GM12878 (cell line): ENCODE measurements at regions not wholly inside any gene's neighbourhood (a gene's known extent, or its start where the extent isn't known, plus 50 kb on each side); places are given as distances from the start of the nearest gene placed in this dataset.

Source experiments
- ATAC-seq: fragments of 200-7000 bp; cut with Tn5 transposase; 3 replicates; pipeline ENCODE4 v1.9.1; 2020; ENCODE audit warnings: mild to moderate bottlenecking, moderate library complexity
- BruUV-seq: library from RNA; stranded (reverse); fragments of 400-500 nt; replicated peaks from 2 replicates; lab custom pipeline; 2021; lab: Mats Ljungman, UMichigan
- CTCF ChIA-PET: fragments of 300-600 bp; sonication (Branson Sonifier 250); formaldehyde crosslinking; extraction: SDS; loops from one replicate; lab custom pipeline; 2021; ENCODE audit warnings: inconsistent platforms; lab: Yijun Ruan, JAX
- POLR2A ChIA-PET: fragments of 350-600 bp; formaldehyde crosslinking; extraction: SDS; loops from one replicate; lab custom pipeline; 2021; ENCODE audit warnings: inconsistent platforms; lab: Charles Lee
- RAD21 ChIA-PET: fragments of 300-600 bp; sonication (Branson Sonifier 250); formaldehyde crosslinking; loops from one replicate; lab custom pipeline; 2023; ENCODE audit warnings: antibody characterized with exemption; ENCODE audit not compliant: unreplicated experiment; lab: Charles Lee
- SMC1A ChIA-PET: fragments of 300-600 bp; sonication (Branson Sonifier 250); formaldehyde crosslinking; loops from one replicate; lab custom pipeline; 2023; ENCODE audit not compliant: unreplicated experiment, uncharacterized antibody; lab: Charles Lee
- DNase-seq: peaks from one replicate; pipeline ENCODE4 v3.0.0-alpha.2; 2011; ENCODE audit warnings: low read depth, low spot score
- FAIRE-seq: peaks from 3 replicates; lab custom pipeline; 2011; peaks lifted over from hg19 to GRCh38; lab: Jason Lieb, UNC
- H2AFZ ChIP-seq: 2 replicates; pipeline ENCODE4 v1.6.0; 2011; ENCODE audit warnings: low read depth, low read length, control low read depth; ENCODE audit not compliant: control insufficient read depth
- H3K27ac ChIP-seq: 2 replicates; pipeline ENCODE4 v1.5.1; 2011; ENCODE audit warnings: control low read depth; ENCODE audit not compliant: control insufficient read depth, insufficient read depth
- H3K27me3 ChIP-seq, 2 experiments: replicated peaks in 1 of 2; 2 replicates each; pipeline versions ENCODE4 v1.6.0 to v1.6.1; 2011; ENCODE audit warnings: low read length in 1 of 2; ENCODE audit not compliant: control insufficient read depth in 2 of 2, insufficient read depth in 2 of 2
- H3K36me3 ChIP-seq, 2 experiments: 2 replicates each; pipeline ENCODE4 v1.5.1; 2011; ENCODE audit warnings: low read length in 1 of 2; ENCODE audit not compliant: control insufficient read depth in 2 of 2, insufficient read depth in 2 of 2
- H3K4me1 ChIP-seq: 2 replicates; pipeline ENCODE4 v1.6.1; 2011; ENCODE audit warnings: mild to moderate bottlenecking, low read length, moderate library complexity, mixed read lengths; ENCODE audit not compliant: control insufficient read depth, insufficient read depth
- H3K4me2 ChIP-seq: 2 replicates; pipeline ENCODE4 v1.6.0; 2011; ENCODE audit warnings: control low read depth; ENCODE audit not compliant: control insufficient read depth, insufficient read depth
- H3K4me3 ChIP-seq: fragments of 200-600 bp; sonication (generic); 2 replicates; pipeline ENCODE4 v1.5.1; 2016
- H3K79me2 ChIP-seq: 2 replicates; pipeline ENCODE4 v1.6.0; 2011; ENCODE audit warnings: low read length; ENCODE audit not compliant: control insufficient read depth, insufficient read depth
- H3K9ac ChIP-seq: 2 replicates; pipeline ENCODE4 v1.8.0; 2011; ENCODE audit warnings: low read length, control low read depth, mixed read lengths; ENCODE audit not compliant: control insufficient read depth, insufficient read depth
- H3K9me3 ChIP-seq: replicated peaks from 3 replicates; pipeline ENCODE4 v1.5.1; 2011; ENCODE audit warnings: mild to moderate bottlenecking, low read length; ENCODE audit not compliant: control insufficient read depth, insufficient read depth
- H4K20me1 ChIP-seq: 2 replicates; pipeline ENCODE4 v1.6.0; 2011; ENCODE audit not compliant: control insufficient read depth, insufficient read depth
- DPF2 ChIP-seq: fragments of 450-650 bp; IDR thresholded peaks from 2 replicates; pipeline ENCODE4 v1.6.1; 2017; ENCODE audit warnings: mild to moderate bottlenecking
- IRF4 ChIP-seq: IDR thresholded peaks from 2 replicates; pipeline ENCODE4 v1.6.1; 2011; ENCODE audit warnings: low read depth, low read length
- NBN ChIP-seq: fragments of 450-650 bp; IDR thresholded peaks from 2 replicates; pipeline ENCODE4 v1.6.1; 2016
- NFYB ChIP-seq: IDR thresholded peaks from 2 replicates; pipeline ENCODE4 v1.6.1; 2011; ENCODE audit warnings: low read depth, mild to moderate bottlenecking, low read length, improper control_type of control experiment, moderate library complexity; ENCODE audit not compliant: insufficient read depth
- RELB ChIP-seq: fragments of 450-650 bp; IDR thresholded peaks from 2 replicates; pipeline ENCODE4 v1.6.1; 2017; ENCODE audit warnings: low read depth, mild to moderate bottlenecking, moderate library complexity
- SMARCA5 ChIP-seq: fragments of 450-650 bp; IDR thresholded peaks from 2 replicates; pipeline ENCODE4 v1.6.1; 2017; ENCODE audit warnings: mild to moderate bottlenecking
- SUZ12 ChIP-seq: fragments of 200-600 bp; sonication (generic); IDR thresholded peaks from one replicate; pipeline ENCODE4 v1.6.1; 2018; ENCODE audit warnings: antibody characterized with exemption, mild to moderate bottlenecking; ENCODE audit not compliant: unreplicated experiment
- USF1 ChIP-seq: IDR thresholded peaks from 2 replicates; pipeline ENCODE4 v1.6.1; 2011; ENCODE audit warnings: borderline replicate concordance, low read depth, mild to moderate bottlenecking, moderate library complexity, mixed read lengths, low read length; ENCODE audit not compliant: insufficient read depth; ENCODE audit errors: extremely low read length
- ZBTB11 ChIP-seq: fragments of 450-650 bp; formaldehyde crosslinking; IDR thresholded peaks from 2 replicates; pipeline ENCODE4 v1.5.0; 2022; ENCODE audit warnings: mild to moderate bottlenecking, missing genetic modification characterization
- ZNF24 ChIP-seq: fragments of 450-650 bp; IDR thresholded peaks from 2 replicates; pipeline ENCODE4 v1.6.1; 2017; ENCODE audit warnings: antibody characterized with exemption, mild to moderate bottlenecking
- WGBS: methylation state at CpG from one replicate; pipeline ENCODE4 v1.1.6; 2016; ENCODE audit warnings: low lambda C conversion rate; ENCODE audit not compliant: insufficient replicate concordance, insufficient coverage; ENCODE audit errors: missing lambda C conversion rate; 5-methylcytosine and 5-hydroxymethylcytosine counted together
- in situ Hi-C: fragments of 300-500 bp; cut with MboI; formaldehyde crosslinking; loops from 9 replicates; pipeline ENCODE4 v1.14.3; 2018; ENCODE audit warnings: mixed read lengths
- intact Hi-C: fragments of 100-400 bp; cut with micrococcal nuclease; formaldehyde crosslinking; loops from one replicate; pipeline ENCODE4 v1.14.2; 2022; ENCODE audit not compliant: unreplicated experiment

- H3K4me1 ChIP-seq = no peaks in the 10 kb centered on the region
- RAD21 ChIA-PET = no interaction called here
- no peak overlapping the region for H3K27ac ChIP-seq
- no peak overlapping the region for H2AFZ ChIP-seq
- no peak overlapping the region for H3K4me3 ChIP-seq
- no peaks in the 10 kb centered on the region for H3K27me3 ChIP-seq
- no peaks in the 10 kb centered on the region for H3K9me3 ChIP-seq
- DNase-seq = no peak
- no peaks in the 10 kb centered on the region; a peak in 1 of 4 replicates for H3K36me3 ChIP-seq
- no peak overlapping the region for H3K4me2 ChIP-seq
- in situ Hi-C loops = no loop called here
- CTCF ChIA-PET = no interaction called here
- TF ChIP-seq ZBTB11 (CRISPR knock-in tag) = no peak
- peak; percentile 46; the same call in 1 of the 2 replicates for TF ChIP-seq NFYB
- no peak for TF ChIP-seq SUZ12
- peak; percentile 20 for TF ChIP-seq USF1
- no peak for TF ChIP-seq ZNF24
- no peak for TF ChIP-seq DPF2
- no peak for TF ChIP-seq IRF4
- TF ChIP-seq RELB = no peak
- no peak for TF ChIP-seq SMARCA5
- no peak for TF ChIP-seq NBN
- TF ChIP-seq, all 136 proteins: peak for 2
- ChIA-PET POLR2A (no interaction called here), SMC1A (no interaction called here)
- ATAC-seq (no peak), FAIRE-seq (no peak)
- BruUV-seq = no TSS peak
- H3K79me2 ChIP-seq = no peaks in the 10 kb centered on the region
- H4K20me1 ChIP-seq = no peaks in the 10 kb centered on the region
- 67% methylated on average over 5 of the region's 5 CpGs for WGBS
- H3K9ac ChIP-seq = no peak overlapping the region
- intact Hi-C loops = no loop called here
These were observed 85.8 kb downstream of the MIAT start for GRCh38 chr22:26743149-26743548.
